HepG2 (cell line): ENCODE measurements at regions not wholly inside any gene's neighbourhood (a gene's known extent, or its start where the extent isn't known, plus 50 kb on each side); places are given as distances from the start of the nearest gene placed in this dataset.

Experiments
- CERS6 ChIP-seq: sonication (generic); formaldehyde crosslinking; IDR thresholded peaks from 2 replicates; pipeline ENCODE4 v1.5.0; 2020; ENCODE audit warnings: missing genetic modification reagents
- CSRNP2 ChIP-seq: sonication (generic); formaldehyde crosslinking; conservative IDR thresholded peaks from 2 replicates; pipeline ENCODE4 v1.8.0; 2022; ENCODE audit warnings: low read depth, missing genetic modification reagents
- HBP1 ChIP-seq: IDR thresholded peaks from 2 replicates; pipeline ENCODE4 v1.6.1; 2016; ENCODE audit warnings: low read depth, control low read depth
- KAT7 ChIP-seq: IDR thresholded peaks from 2 replicates; pipeline ENCODE4 v1.6.1; 2018; ENCODE audit warnings: borderline replicate concordance, missing compliant biosample characterization
- NFYC ChIP-seq: IDR thresholded peaks from 2 replicates; pipeline ENCODE4 v1.6.1; 2016; ENCODE audit warnings: missing genetic modification reagents, missing compliant biosample characterization
- NKX3-1 ChIP-seq: sonication (generic); formaldehyde crosslinking; IDR thresholded peaks from 2 replicates; pipeline ENCODE4 v1.5.0; 2020; ENCODE audit warnings: missing genetic modification reagents
- ONECUT2 ChIP-seq: sonication (generic); formaldehyde crosslinking; IDR thresholded peaks from 2 replicates; pipeline ENCODE4 v1.4.0; 2020; ENCODE audit warnings: missing genetic modification reagents
- SSRP1 ChIP-seq: IDR thresholded peaks from 2 replicates; pipeline ENCODE4 v1.6.1; 2016; ENCODE audit warnings: control low read depth
- TBP ChIP-seq: sonication (generic); formaldehyde crosslinking; IDR thresholded peaks from 2 replicates; pipeline ENCODE4 v1.5.0; 2020; ENCODE audit warnings: missing genetic modification reagents
- U2AF1 ChIP-seq: fragments of 200-400 bp; formaldehyde crosslinking; optimal IDR thresholded peaks from 2 replicates; pipeline ENCODE3; 2017; ENCODE audit warnings: mild to moderate bottlenecking, low read depth, low read length
- ZBTB39 ChIP-seq: sonication (generic); formaldehyde crosslinking; IDR thresholded peaks from 2 replicates; pipeline ENCODE4 v1.5.0; 2020; ENCODE audit warnings: missing genetic modification reagents
- ZNF143 ChIP-seq: sonication (generic); formaldehyde crosslinking; IDR thresholded peaks from 2 replicates; pipeline ENCODE4 v1.4.0; 2020; ENCODE audit warnings: missing genetic modification reagents
- ZNF441 ChIP-seq: sonication (generic); formaldehyde crosslinking; IDR thresholded peaks from 2 replicates; pipeline ENCODE4 v1.7.0; 2021; ENCODE audit warnings: missing genetic modification reagents, borderline replicate concordance
- ZNF737 ChIP-seq: sonication (generic); formaldehyde crosslinking; IDR thresholded peaks from 2 replicates; pipeline ENCODE4 v1.5.0; 2020; ENCODE audit warnings: missing genetic modification reagents, mild to moderate bottlenecking, borderline replicate concordance
- ZNF841 ChIP-seq: sonication (generic); formaldehyde crosslinking; IDR thresholded peaks from 2 replicates; pipeline ENCODE4 v1.8.1; 2023; ENCODE audit warnings: missing genetic modification reagents, borderline replicate concordance
- TF ChIP-seq, protein P1 (sequence below): sonication (generic); formaldehyde crosslinking; IDR thresholded peaks from 2 replicates; pipeline ENCODE4 v1.5.0; 2020; ENCODE audit warnings: missing genetic modification reagents

GRCh38 chr10:28939281-28940157, 262.2 kb downstream of the BAMBI start (continued):
- TF ChIP-seq ZNF143, result peak; percentile 19; the same call in 1 of the 2 replicates
- no peak; the same call in 1 of the 2 replicates for TF ChIP-seq NKX3-1 (CRISPR knock-in tag)
- no peak; the same call in 1 of the 2 replicates for TF ChIP-seq NFYC
- TF ChIP-seq, protein P1, sequence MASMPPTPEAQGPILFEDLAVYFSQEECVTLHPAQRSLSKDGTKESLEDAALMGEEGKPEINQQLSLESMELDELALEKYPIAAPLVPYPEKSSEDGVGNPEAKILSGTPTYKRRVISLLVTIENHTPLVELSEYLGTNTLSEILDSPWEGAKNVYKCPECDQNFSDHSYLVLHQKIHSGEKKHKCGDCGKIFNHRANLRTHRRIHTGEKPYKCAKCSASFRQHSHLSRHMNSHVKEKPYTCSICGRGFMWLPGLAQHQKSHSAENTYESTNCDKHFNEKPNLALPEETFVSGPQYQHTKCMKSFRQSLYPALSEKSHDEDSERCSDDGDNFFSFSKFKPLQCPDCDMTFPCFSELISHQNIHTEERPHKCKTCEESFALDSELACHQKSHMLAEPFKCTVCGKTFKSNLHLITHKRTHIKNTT (CRISPR knock-in tag), result no peak
- no peak for TF ChIP-seq TBP (CRISPR knock-in tag)
- TF ChIP-seq ZNF441 (CRISPR knock-in tag), result peak; percentile 20; the same call in 1 of the 2 replicates
- TF ChIP-seq ZNF841 (CRISPR knock-in tag), result no peak
- TF ChIP-seq HBP1 (CRISPR knock-in tag), result peak; percentile 97
- TF ChIP-seq CSRNP2, result no peak
- TF ChIP-seq ZNF737 (CRISPR knock-in tag), result no peak
- TF ChIP-seq KAT7 (CRISPR knock-in tag), result peak; percentile 85; the same call in 1 of the 2 replicates
- TF ChIP-seq ONECUT2, result peak; percentile 35; the same call in 1 of the 2 replicates
- TF ChIP-seq ZBTB39, result 0 out of 2 replicates have a peak, but pooled peaks have one; percentile 69
- no peak for TF ChIP-seq CERS6 (CRISPR knock-in tag)
- TF ChIP-seq SSRP1 (CRISPR knock-in tag), result peak; percentile 83; the same call in 1 of the 2 replicates
- peak; percentile 21 for TF ChIP-seq U2AF1
